GM23248 (cell line): ENCODE measurements at regions not wholly inside any gene's neighbourhood (a gene's known extent, or its start where the extent isn't known, plus 50 kb on each side); places are given as distances from the start of the nearest gene placed in this dataset.

ENCODE experiments used
- EZH2 ChIP-seq: fragments of 200-600 bp; sonication (generic); IDR thresholded peaks from 2 replicates; pipeline ENCODE4 v1.6.1; 2018; ENCODE audit warnings: antibody characterized with exemption, mild to moderate bottlenecking; ENCODE audit not compliant: insufficient read depth, poor library complexity, severe bottlenecking
- EZH2phosphoT487 ChIP-seq: fragments of 200-600 bp; sonication (generic); IDR thresholded peaks from 2 replicates; pipeline ENCODE4 v1.6.1; 2018; ENCODE audit warnings: antibody characterized with exemption, moderate library complexity, mild to moderate bottlenecking, low read depth; ENCODE audit not compliant: insufficient read depth

GRCh38 chr3:34155108-34155507 lies 356.7 kb downstream of the PDCD6IP start:
- TF ChIP-seq EZH2phosphoT487 (no peak), EZH2 (no peak)
